ENCODE measurements at regions not wholly inside any gene's neighbourhood (a gene's known extent, or its start where the extent isn't known, plus 50 kb on each side); places are given as distances from the start of the nearest gene placed in this dataset.

GRCh38 chr5:17167171-17167891, 50.1 kb upstream of the BASP1 start:
- TF ChIP-seq ZNF639 (CRISPR knock-in tag; conservative IDR thresholded peaks at IDR 0.05 in 1 of 2, IDR thresholded peaks at IDR 0.05 in 1 of 2) (no peak), CTCF (IDR thresholded peaks at IDR 0.05 in 2 of 3, conservative IDR thresholded peaks at IDR 0.05 in 1 of 3; ENCODE audit: insufficient read depth in 2 of 3, low read depth in 1 of 3, low read length in 3 of 3) (no peak), HNRNPLL (IDR thresholded peaks at IDR 0.05; ENCODE audit: low read depth, low read length, poor library complexity, severe bottlenecking) (no peak), ZBTB1 (CRISPR knock-in tag; IDR thresholded peaks at IDR 0.05; ENCODE audit: borderline replicate concordance, low read depth) (no peak), GABPA (tag; conservative IDR thresholded peaks at IDR 0.05; ENCODE audit: low read depth) (no peak), EZH2 (IDR thresholded peaks at IDR 0.05; ENCODE audit: borderline replicate concordance, low read depth, low read length) (no peak), SP1 (CRISPR knock-in tag; IDR thresholded peaks at IDR 0.05) (no peak), POLR2AphosphoS2 (IDR thresholded peaks at IDR 0.05; ENCODE audit: low read length) (no peak), USF2 (CRISPR knock-in tag; IDR thresholded peaks at IDR 0.05) (no peak), PREB (CRISPR knock-in tag; IDR thresholded peaks at IDR 0.05) (no peak), BCL6 (CRISPR knock-in tag; IDR thresholded peaks at IDR 0.05) (no peak)
